ENCODE measurements at regions not wholly inside any gene's neighbourhood (a gene's known extent, or its start where the extent isn't known, plus 50 kb on each side); places are given as distances from the start of the nearest gene placed in this dataset. TPM values are rescaled to one million over a fixed set of nuclear protein-coding genes. Genes with fewer than 3 reads are reported as not detected.

Small RNA genes lying in the stretch of these regions (small RNA-seq; reads per million reads assigned to genes)
- not detected for gene AP000522.1
